Liver (tissue), 8 donors: ENCODE measurements at regions not wholly inside any gene's neighbourhood (a gene's known extent, or its start where the extent isn't known, plus 50 kb on each side); places are given as distances from the start of the nearest gene placed in this dataset.

Experiments
- DNase-seq: peaks from one replicate; pipeline ENCODE4 v3.0.0-alpha.2; 2017; ENCODE audit warnings: low spot score
- H3K27ac ChIP-seq, 2 donors: one replicate each; pipeline ENCODE4 v1.7.0; 2013; ENCODE audit warnings: inconsistent platforms in 2 of 2, low read length in 2 of 2, control low read depth in 1 of 2, low read depth in 1 of 2, mild to moderate bottlenecking in 1 of 2
- H3K27me3 ChIP-seq, 4 donors: one replicate each; pipeline versions ENCODE4 v1.6.1 to v1.7.0; 2013; ENCODE audit warnings: low read length in 3 of 4, inconsistent platforms in 1 of 4, mild to moderate bottlenecking in 1 of 4, moderate library complexity in 1 of 4; ENCODE audit not compliant: control insufficient read depth in 4 of 4, insufficient read depth in 4 of 4
- H3K36me3 ChIP-seq, 4 donors: one replicate each; pipeline versions ENCODE4 v1.6.1 to v1.7.0; 2013; ENCODE audit warnings: low read length in 3 of 4, mild to moderate bottlenecking in 3 of 4, low read depth in 1 of 4, moderate library complexity in 1 of 4; ENCODE audit not compliant: control insufficient read depth in 4 of 4, insufficient read depth in 3 of 4
- H3K4me1 ChIP-seq, 4 donors: one replicate each; pipeline versions ENCODE4 v1.6.1 to v1.7.0; 2013; ENCODE audit warnings: low read length in 3 of 4, mild to moderate bottlenecking in 3 of 4, moderate library complexity in 1 of 4; ENCODE audit not compliant: control insufficient read depth in 4 of 4, insufficient read depth in 4 of 4
- H3K4me3 ChIP-seq, 3 donors: one replicate each; pipeline versions ENCODE4 v1.6.1 to v1.7.0; 2013; ENCODE audit warnings: low read length in 3 of 3, control low read depth in 1 of 3, low read depth in 1 of 3, mild to moderate bottlenecking in 1 of 3
- H3K9ac ChIP-seq, 2 donors: one replicate each; pipeline ENCODE4 v1.7.0; 2013; ENCODE audit warnings: low read length in 2 of 2, mild to moderate bottlenecking in 2 of 2, moderate library complexity in 2 of 2, control low read depth in 1 of 2, low read depth in 1 of 2
- H3K9me3 ChIP-seq, 4 donors: one replicate each; pipeline versions ENCODE4 v1.6.1 to v1.7.0; 2013; ENCODE audit warnings: low read length in 3 of 4; ENCODE audit not compliant: control insufficient read depth in 4 of 4
- ATF3 ChIP-seq: IDR thresholded peaks from 2 replicates; pipeline ENCODE4 v1.6.1; 2016; ENCODE audit warnings: antibody characterized with exemption
- CTCF ChIP-seq: fragments of 150-350 bp; IDR thresholded peaks from 2 replicates; pipeline ENCODE4 v1.5.1; 2017; ENCODE audit warnings: improper control_type of control experiment, low read depth, low read length; ENCODE audit not compliant: missing input control
- EGR1 ChIP-seq, 2 donors: IDR thresholded peaks; 2 replicates each; pipeline ENCODE4 v1.6.1; 2016 to 2018; ENCODE audit warnings: antibody characterized with exemption in 2 of 2, low read depth in 2 of 2
- FOXA1 ChIP-seq: IDR thresholded peaks from 2 replicates; pipeline ENCODE4 v1.6.1; 2016; ENCODE audit warnings: antibody characterized with exemption
- FOXA2 ChIP-seq: IDR thresholded peaks from 2 replicates; pipeline ENCODE4 v1.6.1; 2016; ENCODE audit warnings: antibody characterized with exemption
- GABPA ChIP-seq, 2 donors: IDR thresholded peaks in 1 of 2; conservative IDR thresholded peaks in 1 of 2; 2 replicates each; pipeline ENCODE4 v1.6.1; 2016; ENCODE audit warnings: antibody characterized with exemption in 2 of 2, mild to moderate bottlenecking in 1 of 2, moderate library complexity in 1 of 2
- HNF4A ChIP-seq, 2 donors: conservative IDR thresholded peaks; 2 replicates each; pipeline ENCODE4 v1.6.1; 2016; ENCODE audit warnings: antibody characterized with exemption in 2 of 2, mild to moderate bottlenecking in 2 of 2
- HNF4G ChIP-seq: IDR thresholded peaks from 2 replicates; pipeline ENCODE4 v1.6.1; 2016; ENCODE audit warnings: antibody characterized with exemption
- JUND ChIP-seq, 2 donors: IDR thresholded peaks; 2 replicates each; pipeline ENCODE4 v1.6.1; 2016; ENCODE audit warnings: antibody characterized with exemption in 2 of 2
- MAX ChIP-seq: IDR thresholded peaks from 2 replicates; pipeline ENCODE4 v1.6.1; 2016; ENCODE audit warnings: antibody characterized with exemption
- NR2F2 ChIP-seq: IDR thresholded peaks from 2 replicates; pipeline ENCODE4 v1.6.1; 2016; ENCODE audit warnings: antibody characterized with exemption
- RAD21 ChIP-seq, 2 donors: IDR thresholded peaks; 2 replicates each; pipeline ENCODE4 v1.6.1; 2016; ENCODE audit warnings: antibody characterized with exemption in 2 of 2, mild to moderate bottlenecking in 2 of 2
- REST ChIP-seq: IDR thresholded peaks from 2 replicates; pipeline ENCODE4 v1.6.1; 2016; ENCODE audit warnings: antibody characterized with exemption, mild to moderate bottlenecking
- RXRA ChIP-seq, 2 donors: IDR thresholded peaks; 2 replicates each; pipeline ENCODE4 v1.6.1; 2017 to 2018; ENCODE audit warnings: antibody characterized with exemption in 2 of 2, mild to moderate bottlenecking in 1 of 2
- SP1 ChIP-seq: IDR thresholded peaks from 2 replicates; pipeline ENCODE4 v1.6.1; 2018; ENCODE audit warnings: antibody characterized with exemption, mild to moderate bottlenecking
- TAF1 ChIP-seq: conservative IDR thresholded peaks from 2 replicates; pipeline ENCODE4 v1.6.1; 2016; ENCODE audit warnings: antibody characterized with exemption, mild to moderate bottlenecking
- YY1 ChIP-seq: IDR thresholded peaks from 2 replicates; pipeline ENCODE4 v1.6.1; 2016; ENCODE audit warnings: antibody characterized with exemption, mild to moderate bottlenecking
- WGBS: extraction: QIAGEN DNeasy Blood & Tissue Kit; methylation state at CpG from one replicate; pipeline ENCODE4 v1.1.7; 2013; 5-methylcytosine and 5-hydroxymethylcytosine counted together
- TF ChIP-seq, protein P1 (sequence below): IDR thresholded peaks from 2 replicates; pipeline ENCODE4 v1.6.1; 2016; ENCODE audit warnings: antibody characterized with exemption
- donor health status: healthy.
- donor health status: healthy.
- donor health status: healthy.
- donor health status: healthy.
- donor health status: healthy.

- 84% methylated on average over 2 of the region's 2 CpGs for WGBS
- no peak for DNase-seq
- H3K4me3 ChIP-seq: no peak overlapping the region
- no peaks in the 10 kb centered on the region for H3K36me3 ChIP-seq
- no peak overlapping the region for H3K9ac ChIP-seq
- no peaks in the 10 kb centered on the region for H3K9me3 ChIP-seq
- peak overlapping the region in 1 of 2 donors; percentile 32 for H3K27ac ChIP-seq
- H3K27me3 ChIP-seq: no peaks in the 10 kb centered on the region
- TF ChIP-seq TAF1 (no peak), NR2F2 (peak; percentile 11)
- H3K4me1 ChIP-seq: no peaks in the 10 kb centered on the region
Measured at GRCh38 chr16:80023865-80024264, 423.3 kb upstream of the MAF start.

DNA sequence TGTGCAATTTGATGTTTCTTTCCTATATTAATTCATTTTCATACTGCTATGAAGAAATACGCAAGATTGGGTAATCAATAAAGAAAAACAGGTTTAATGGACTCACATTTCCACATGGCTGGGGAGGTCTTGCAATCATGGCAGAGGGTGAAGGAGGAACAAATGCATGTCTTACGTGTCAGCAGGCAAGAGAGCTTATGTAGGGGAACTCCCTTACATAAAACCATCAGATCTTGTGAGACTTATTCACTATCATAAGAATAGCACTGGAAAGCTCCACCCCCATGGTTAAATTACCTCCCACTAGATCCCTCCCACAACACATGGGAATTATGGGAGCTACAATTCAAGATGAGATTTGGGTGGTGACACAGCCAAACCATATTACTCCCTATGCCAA, 418.9 kb upstream of the MAF start:
- no peak for DNase-seq
- H3K9me3 ChIP-seq: no peaks in the 10 kb centered on the region
- no peak overlapping the region for H3K27ac ChIP-seq
- H3K27me3 ChIP-seq: no peaks in the 10 kb centered on the region
- no peak overlapping the region for H3K4me3 ChIP-seq
- peaks cover 0 to 1% (median 0%) of the 10 kb centered on the region in 4 donors for H3K4me1 ChIP-seq
- H3K9ac ChIP-seq: no peak overlapping the region
- H3K36me3 ChIP-seq: no peaks in the 10 kb centered on the region
- TF ChIP-seq SP1 (no peak), TAF1 (no peak), REST (no peak), ATF3 (no peak), RAD21 (IDR thresholded peaks at IDR 0.05) (no peak), JUND (IDR thresholded peaks at IDR 0.05) (no peak), FOXA2 (no peak), RXRA (IDR thresholded peaks at IDR 0.05) (no peak), CTCF (no peak), HNF4G (no peak), NR2F2 (no peak), GABPA (IDR thresholded peaks at IDR 0.05 in 1 of 2, conservative IDR thresholded peaks at IDR 0.05 in 1 of 2) (no peak), FOXA1 (no peak), EGR1 (IDR thresholded peaks at IDR 0.05; ENCODE audit: low read depth in 2 of 2) (no peak), YY1 (no peak), HNF4A (conservative IDR thresholded peaks at IDR 0.05) (no peak), MAX (no peak)
- TF ChIP-seq, protein P1, sequence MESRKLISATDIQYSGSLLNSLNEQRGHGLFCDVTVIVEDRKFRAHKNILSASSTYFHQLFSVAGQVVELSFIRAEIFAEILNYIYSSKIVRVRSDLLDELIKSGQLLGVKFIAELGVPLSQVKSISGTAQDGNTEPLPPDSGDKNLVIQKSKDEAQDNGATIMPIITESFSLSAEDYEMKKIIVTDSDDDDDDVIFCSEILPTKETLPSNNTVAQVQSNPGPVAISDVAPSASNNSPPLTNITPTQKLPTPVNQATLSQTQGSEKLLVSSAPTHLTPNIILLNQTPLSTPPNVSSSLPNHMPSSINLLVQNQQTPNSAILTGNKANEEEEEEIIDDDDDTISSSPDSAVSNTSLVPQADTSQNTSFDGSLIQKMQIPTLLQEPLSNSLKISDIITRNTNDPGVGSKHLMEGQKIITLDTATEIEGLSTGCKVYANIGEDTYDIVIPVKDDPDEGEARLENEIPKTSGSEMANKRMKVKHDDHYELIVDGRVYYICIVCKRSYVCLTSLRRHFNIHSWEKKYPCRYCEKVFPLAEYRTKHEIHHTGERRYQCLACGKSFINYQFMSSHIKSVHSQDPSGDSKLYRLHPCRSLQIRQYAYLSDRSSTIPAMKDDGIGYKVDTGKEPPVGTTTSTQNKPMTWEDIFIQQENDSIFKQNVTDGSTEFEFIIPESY: no peak
- WGBS: 72% methylated on average over 2 of the region's 2 CpGs
